Fibroblast of lung (primary cell): ENCODE measurements at regions not wholly inside any gene's neighbourhood (a gene's known extent, or its start where the extent isn't known, plus 50 kb on each side); places are given as distances from the start of the nearest gene placed in this dataset.

ENCODE experiments used
- DNase-seq, 2 donors: peaks; one replicate each; pipeline versions ENCODE4 v3.0.0 to v3.0.0-alpha.2; 2010; ENCODE audit warnings: low read depth in 2 of 2
- H2AFZ ChIP-seq: 2 replicates; pipeline ENCODE4 v1.5.1; 2012; ENCODE audit warnings: low read length, control low read depth, inconsistent platforms
- H3K27ac ChIP-seq: 2 replicates; pipeline ENCODE4 v1.5.1; 2011; ENCODE audit warnings: low read length, control low read depth; ENCODE audit not compliant: insufficient read depth
- H3K27me3 ChIP-seq: 2 replicates; pipeline ENCODE4 v1.5.1; 2011; ENCODE audit warnings: mild to moderate bottlenecking, low read length; ENCODE audit not compliant: control insufficient read depth, insufficient read depth
- H3K36me3 ChIP-seq: 2 replicates; pipeline ENCODE4 v1.5.1; 2011; ENCODE audit warnings: low read length; ENCODE audit not compliant: control insufficient read depth, insufficient read depth
- H3K4me1 ChIP-seq: 2 replicates; pipeline ENCODE4 v1.5.1; 2011; ENCODE audit warnings: low read length; ENCODE audit not compliant: control insufficient read depth, insufficient read depth; ENCODE audit errors: extremely low read depth
- H3K4me2 ChIP-seq: 2 replicates; pipeline ENCODE4 v1.5.1; 2011; ENCODE audit warnings: low read length, control low read depth; ENCODE audit not compliant: insufficient read depth; ENCODE audit errors: extremely low read depth
- H3K4me3 ChIP-seq, 4 experiments: fragments of 200-600 bp in 1 of 4; sonication (generic) in 1 of 4; replicated peaks in 1 of 4; 2 replicates each; pipeline ENCODE4 v1.5.1; 2011 to 2016; ENCODE audit warnings: low read length in 4 of 4, low read depth in 3 of 4, mild to moderate bottlenecking in 3 of 4, control low read depth in 2 of 4, inconsistent platforms in 1 of 4, mixed read lengths in 1 of 4; ENCODE audit not compliant: insufficient read depth in 1 of 4; ENCODE audit errors: control extremely low read depth in 1 of 4
- H3K79me2 ChIP-seq: 2 replicates; pipeline ENCODE4 v1.5.1; 2012; ENCODE audit warnings: mild to moderate bottlenecking, low read length, inconsistent platforms; ENCODE audit not compliant: control insufficient read depth, insufficient read depth
- H3K9ac ChIP-seq: 2 replicates; pipeline ENCODE4 v1.5.1; 2011; ENCODE audit warnings: mild to moderate bottlenecking, low read length, control low read depth; ENCODE audit not compliant: insufficient read depth
- H3K9me3 ChIP-seq: 2 replicates; pipeline ENCODE4 v1.5.1; 2012; ENCODE audit warnings: low read depth, low read length; ENCODE audit not compliant: control insufficient read depth, insufficient read depth
- H4K20me1 ChIP-seq: 2 replicates; pipeline ENCODE4 v1.5.1; 2011; ENCODE audit warnings: low read length; ENCODE audit not compliant: control insufficient read depth, insufficient read depth; ENCODE audit errors: extremely low read depth
- CTCF ChIP-seq, 2 donors: IDR thresholded peaks in 1 of 2; conservative IDR thresholded peaks in 1 of 2; 1 replicate in 1 of 2; 2 replicates in 1 of 2; pipeline ENCODE4 v1.5.1; 2011 to 2012; ENCODE audit warnings: low read length in 2 of 2, control low read depth in 1 of 2, inconsistent platforms in 1 of 2, low read depth in 1 of 2, mild to moderate bottlenecking in 1 of 2
- EZH2 ChIP-seq: IDR thresholded peaks from 2 replicates; pipeline ENCODE4 v1.5.1; 2012; ENCODE audit warnings: low read length, control low read depth, mild to moderate bottlenecking; ENCODE audit errors: missing control alignments

DNA sequence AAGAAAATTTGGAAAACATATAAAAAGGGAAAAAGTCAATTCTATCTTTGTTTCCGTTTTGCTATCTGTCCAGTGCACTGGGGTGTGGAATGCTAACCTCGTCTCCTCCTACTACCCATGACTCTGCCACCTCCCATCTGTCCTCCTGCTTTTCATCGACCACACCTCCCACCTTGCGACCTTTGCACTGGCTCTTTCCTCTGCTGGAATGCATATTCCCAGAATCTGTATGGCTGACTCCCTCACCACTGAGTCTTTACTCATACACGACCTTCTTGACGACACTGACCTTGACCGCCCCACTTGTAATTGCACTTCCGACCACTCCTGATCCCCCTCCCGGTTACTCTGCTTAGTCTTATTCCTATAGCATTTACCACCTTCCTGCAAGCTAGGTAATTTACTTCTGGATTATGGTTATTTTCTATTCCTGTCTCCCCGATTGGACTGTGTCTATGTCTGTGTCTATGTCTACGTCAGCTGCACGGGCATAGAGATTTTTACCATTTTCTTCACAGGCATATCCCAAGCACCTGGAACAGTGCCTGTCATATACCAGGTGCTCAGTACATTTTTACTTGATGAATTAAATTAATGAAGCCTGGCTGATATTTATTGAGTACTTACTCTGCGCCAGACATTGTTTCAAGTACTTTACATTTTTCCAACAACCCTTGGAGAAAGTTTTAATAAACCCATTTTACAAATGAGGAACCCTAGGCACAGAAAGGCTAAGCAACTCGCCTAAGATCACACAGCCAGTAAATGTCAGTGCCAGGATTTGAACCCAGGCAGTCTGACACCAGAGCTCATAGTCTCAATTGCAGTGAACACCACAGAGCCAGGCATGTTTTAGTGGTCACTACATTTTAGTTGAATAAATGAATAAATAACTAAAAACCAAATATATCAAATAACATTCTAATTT lies 54.0 kb upstream of the SLC22A11 start:
- no peaks in the 10 kb centered on the region for H3K4me1 ChIP-seq
- TF ChIP-seq EZH2 (no peak), CTCF (conservative IDR thresholded peaks at IDR 0.05 in 1 of 2, IDR thresholded peaks at IDR 0.05 in 1 of 2; ENCODE audit: low read depth in 1 of 2, low read length in 2 of 2) (no peak)
- no peak overlapping the region for H3K9ac ChIP-seq
- no peaks in the 10 kb centered on the region for H4K20me1 ChIP-seq
- no peak for DNase-seq
- no peaks in the 10 kb centered on the region for H3K79me2 ChIP-seq
- H3K9me3 ChIP-seq = no peaks in the 10 kb centered on the region
- no peak overlapping the region for H3K27ac ChIP-seq
- no peaks in the 10 kb centered on the region for H3K36me3 ChIP-seq
- H3K27me3 ChIP-seq = peaks cover 8% of the 10 kb centered on the region
- H2AFZ ChIP-seq = no peak overlapping the region
- no peak overlapping the region for H3K4me3 ChIP-seq
- H3K4me2 ChIP-seq = no peak overlapping the region

DNA sequence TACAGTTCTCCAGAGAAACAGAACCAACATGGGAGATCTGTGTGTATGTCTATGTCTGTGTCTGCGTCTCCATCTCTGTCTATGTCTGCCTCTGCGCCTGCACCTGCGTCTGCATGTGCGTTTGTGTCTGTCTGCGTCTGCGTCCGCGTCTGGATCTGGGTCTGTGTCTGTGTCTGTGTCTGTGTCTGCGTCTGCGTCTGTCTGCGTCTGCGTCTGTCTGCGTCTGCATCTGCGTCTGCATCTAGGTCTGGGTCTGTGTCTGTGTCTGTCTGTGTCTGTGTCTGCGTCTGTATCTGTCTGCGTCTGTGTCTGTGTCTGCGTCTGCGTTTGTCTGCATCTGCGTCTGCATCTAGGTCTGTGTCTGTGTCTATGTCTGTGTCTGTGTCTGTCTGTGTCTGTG lies 53.1 kb upstream of the SLC22A11 start:
- Histone ChIP-seq H3K4me1 (no peaks in the 10 kb centered on the region), H2AFZ (no peak overlapping the region), H3K4me2 (no peak overlapping the region), H3K27ac (no peak overlapping the region), H3K79me2 (no peaks in the 10 kb centered on the region), H3K4me3 (no peak overlapping the region), H3K27me3 (peaks cover 8% of the 10 kb centered on the region), H3K9me3 (no peaks in the 10 kb centered on the region), H3K36me3 (no peaks in the 10 kb centered on the region), H4K20me1 (no peaks in the 10 kb centered on the region), H3K9ac (no peak overlapping the region)
- DNase-seq = no peak
- no peak for TF ChIP-seq EZH2
- TF ChIP-seq CTCF (conservative IDR thresholded peaks at IDR 0.05 in 1 of 2, IDR thresholded peaks at IDR 0.05 in 1 of 2; ENCODE audit: low read depth in 1 of 2, low read length in 2 of 2) = no peak

- Histone ChIP-seq H3K4me2 (no peak overlapping the region), H2AFZ (no peak overlapping the region), H4K20me1 (no peaks in the 10 kb centered on the region), H3K9me3 (no peaks in the 10 kb centered on the region), H3K4me1 (no peaks in the 10 kb centered on the region), H3K9ac (no peak overlapping the region), H3K27me3 (peaks cover 8% of the 10 kb centered on the region), H3K4me3 (no peak overlapping the region), H3K36me3 (no peaks in the 10 kb centered on the region), H3K27ac (no peak overlapping the region), H3K79me2 (no peaks in the 10 kb centered on the region)
- no peak for DNase-seq
- TF ChIP-seq CTCF (conservative IDR thresholded peaks at IDR 0.05 in 1 of 2, IDR thresholded peaks at IDR 0.05 in 1 of 2; ENCODE audit: low read depth in 1 of 2, low read length in 2 of 2) = no peak
- no peak for TF ChIP-seq EZH2
Observed at GRCh38 chr11:64503186-64503753, 52.5 kb upstream of the SLC22A11 start.
